C4-2B (cell line): ENCODE measurements at regions not wholly inside any gene's neighbourhood (a gene's known extent, or its start where the extent isn't known, plus 50 kb on each side); places are given as distances from the start of the nearest gene placed in this dataset.

Source experiments
- ZFX ChIP-seq: fragments of 450-650 bp; IDR thresholded peaks from 2 replicates; pipeline ENCODE4 v1.6.1; 2017
- TF ChIP-seq, protein P1 (sequence below): fragments of 450-650 bp; conservative IDR thresholded peaks from 2 replicates; pipeline ENCODE4 v1.5.1; 2017; ENCODE audit warnings: mild to moderate bottlenecking

GRCh38 chr5:1936413-1936812, 53.7 kb upstream of the IRX4 start:
- TF ChIP-seq, protein P1, sequence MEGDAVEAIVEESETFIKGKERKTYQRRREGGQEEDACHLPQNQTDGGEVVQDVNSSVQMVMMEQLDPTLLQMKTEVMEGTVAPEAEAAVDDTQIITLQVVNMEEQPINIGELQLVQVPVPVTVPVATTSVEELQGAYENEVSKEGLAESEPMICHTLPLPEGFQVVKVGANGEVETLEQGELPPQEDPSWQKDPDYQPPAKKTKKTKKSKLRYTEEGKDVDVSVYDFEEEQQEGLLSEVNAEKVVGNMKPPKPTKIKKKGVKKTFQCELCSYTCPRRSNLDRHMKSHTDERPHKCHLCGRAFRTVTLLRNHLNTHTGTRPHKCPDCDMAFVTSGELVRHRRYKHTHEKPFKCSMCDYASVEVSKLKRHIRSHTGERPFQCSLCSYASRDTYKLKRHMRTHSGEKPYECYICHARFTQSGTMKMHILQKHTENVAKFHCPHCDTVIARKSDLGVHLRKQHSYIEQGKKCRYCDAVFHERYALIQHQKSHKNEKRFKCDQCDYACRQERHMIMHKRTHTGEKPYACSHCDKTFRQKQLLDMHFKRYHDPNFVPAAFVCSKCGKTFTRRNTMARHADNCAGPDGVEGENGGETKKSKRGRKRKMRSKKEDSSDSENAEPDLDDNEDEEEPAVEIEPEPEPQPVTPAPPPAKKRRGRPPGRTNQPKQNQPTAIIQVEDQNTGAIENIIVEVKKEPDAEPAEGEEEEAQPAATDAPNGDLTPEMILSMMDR: no peak
- TF ChIP-seq ZFX: no peak
